Memory B cell (primary cell): ENCODE measurements at regions not wholly inside any gene's neighbourhood (a gene's known extent, or its start where the extent isn't known, plus 50 kb on each side); places are given as distances from the start of the nearest gene placed in this dataset.

ENCODE experiments used
- ATAC-seq: fragments of 150-1000 bp; cut with Tn5 transposase; 2 replicates; pipeline ENCODE4 v1.10.0; 2021; ENCODE audit warnings: low read depth, mild to moderate bottlenecking, moderate library complexity
- DNase-seq, 2 donors: peaks; one replicate each; pipeline ENCODE4 v3.0.0; 2022; ENCODE audit warnings: low spot score in 2 of 2
- H3K27ac Mint-ChIP-seq: one replicate; pipeline ENCODE4 v1.8.0; 2022; ENCODE audit warnings: mild to moderate bottlenecking, moderate library complexity, mixed read lengths
- H3K27me3 Mint-ChIP-seq: one replicate; pipeline ENCODE4 v1.8.0; 2022; ENCODE audit warnings: mixed read lengths
- H3K36me3 Mint-ChIP-seq: one replicate; pipeline ENCODE4 v1.8.0; 2022; ENCODE audit warnings: mild to moderate bottlenecking, mixed read lengths
- H3K4me1 Mint-ChIP-seq: one replicate; pipeline ENCODE4 v1.8.0; 2022; ENCODE audit warnings: mixed read lengths
- H3K4me3 Mint-ChIP-seq: one replicate; pipeline ENCODE4 v1.8.0; 2022; ENCODE audit warnings: mild to moderate bottlenecking, moderate library complexity, mixed read lengths
- H3K9me3 Mint-ChIP-seq: one replicate; pipeline ENCODE4 v1.8.0; 2022; ENCODE audit warnings: mixed read lengths

DNA sequence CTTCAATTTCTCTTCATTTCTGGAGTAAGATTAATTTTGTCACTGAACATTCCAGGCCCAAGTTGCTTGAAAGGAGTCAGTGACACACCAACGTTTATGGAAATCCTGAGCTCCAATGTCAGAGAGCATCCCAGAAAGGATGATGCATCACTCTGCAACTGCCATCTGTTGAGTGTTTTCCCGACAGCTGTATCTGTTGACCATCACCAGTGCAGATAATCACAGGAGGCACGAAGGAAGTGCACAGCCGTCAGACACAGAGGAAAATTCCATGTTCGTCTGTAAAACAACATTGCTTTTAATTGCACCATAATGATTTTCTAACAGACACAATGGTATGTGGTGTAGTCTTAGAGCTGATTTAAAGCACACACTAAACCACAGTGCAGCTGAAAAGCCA is 376.7 kb upstream of the ADGRL2 start:
- Mint-ChIP-seq H3K9me3 (no peaks in the 10 kb centered on the region), H3K4me1 (no peaks in the 10 kb centered on the region), H3K36me3 (no peaks in the 10 kb centered on the region), H3K4me3 (no peak overlapping the region), H3K27ac (no peak overlapping the region), H3K27me3 (no peaks in the 10 kb centered on the region)
- no peak for DNase-seq
- ATAC-seq: no peak

GRCh38 chr1:81420760-81421159 is 380.0 kb upstream of the ADGRL2 start:
- DNase-seq: no peak
- Mint-ChIP-seq H3K27me3 (no peaks in the 10 kb centered on the region), H3K36me3 (no peaks in the 10 kb centered on the region), H3K27ac (no peak overlapping the region), H3K4me1 (no peaks in the 10 kb centered on the region), H3K9me3 (no peaks in the 10 kb centered on the region), H3K4me3 (no peak overlapping the region)
- ATAC-seq: no peak

DNA sequence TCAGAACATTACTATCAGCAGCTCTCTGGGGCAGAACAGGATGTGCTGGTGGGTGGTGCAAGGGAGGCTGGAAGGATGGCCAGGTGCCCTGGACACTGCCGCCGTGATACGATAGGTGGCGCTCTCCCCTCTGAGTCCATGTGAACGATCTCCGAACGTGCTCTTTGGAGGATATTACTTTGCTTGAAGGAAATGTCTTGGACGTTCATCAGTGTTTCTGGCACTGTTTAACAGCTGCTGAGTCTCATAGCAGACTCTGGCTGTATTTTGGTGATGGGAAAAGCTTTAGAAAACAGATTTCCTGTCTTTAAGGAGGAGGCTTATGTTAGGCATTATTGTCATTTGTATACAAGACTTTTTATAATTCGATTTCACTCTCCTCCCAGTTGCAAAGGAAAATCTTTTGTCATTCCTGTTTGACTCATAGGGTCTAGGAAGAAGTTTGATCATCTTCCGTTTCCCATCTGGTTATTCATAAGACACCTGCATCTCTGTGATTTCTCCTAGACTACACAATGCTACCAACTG is 386.2 kb upstream of the ADGRL2 start:
- H3K27me3 Mint-ChIP-seq: no peaks in the 10 kb centered on the region
- peaks cover 7% of the 10 kb centered on the region for H3K4me1 Mint-ChIP-seq
- no peaks in the 10 kb centered on the region for H3K9me3 Mint-ChIP-seq
- H3K36me3 Mint-ChIP-seq: no peaks in the 10 kb centered on the region
- ATAC-seq (no peak), DNase-seq (peak in 1 of 2 donors; percentile 3)
- H3K4me3 Mint-ChIP-seq: no peak overlapping the region
- H3K27ac Mint-ChIP-seq: no peak overlapping the region

DNA sequence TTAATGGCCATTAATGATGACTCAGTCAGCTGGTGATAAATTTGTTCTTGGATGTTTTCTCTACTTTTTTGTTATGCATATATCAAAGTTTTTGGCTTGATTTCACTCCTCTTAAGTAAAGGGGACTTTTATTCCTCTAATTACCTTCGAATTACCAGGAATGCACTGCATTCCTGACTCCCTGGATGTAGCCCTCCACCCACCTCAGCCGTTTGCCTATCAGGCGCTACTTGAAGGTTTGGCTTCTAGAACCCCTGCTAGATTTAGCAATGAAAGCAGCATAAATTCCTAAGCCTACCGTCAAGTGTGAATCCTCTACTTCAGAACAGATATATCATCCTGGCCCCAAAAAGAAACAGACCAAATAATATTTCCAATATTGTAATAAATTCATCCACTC is 387.8 kb upstream of the ADGRL2 start:
- Mint-ChIP-seq H3K4me3 (no peak overlapping the region), H3K4me1 (peaks cover 7% of the 10 kb centered on the region), H3K36me3 (no peaks in the 10 kb centered on the region), H3K9me3 (no peaks in the 10 kb centered on the region), H3K27ac (no peak overlapping the region), H3K27me3 (no peaks in the 10 kb centered on the region)
- DNase-seq (no peak), ATAC-seq (no peak)

DNA sequence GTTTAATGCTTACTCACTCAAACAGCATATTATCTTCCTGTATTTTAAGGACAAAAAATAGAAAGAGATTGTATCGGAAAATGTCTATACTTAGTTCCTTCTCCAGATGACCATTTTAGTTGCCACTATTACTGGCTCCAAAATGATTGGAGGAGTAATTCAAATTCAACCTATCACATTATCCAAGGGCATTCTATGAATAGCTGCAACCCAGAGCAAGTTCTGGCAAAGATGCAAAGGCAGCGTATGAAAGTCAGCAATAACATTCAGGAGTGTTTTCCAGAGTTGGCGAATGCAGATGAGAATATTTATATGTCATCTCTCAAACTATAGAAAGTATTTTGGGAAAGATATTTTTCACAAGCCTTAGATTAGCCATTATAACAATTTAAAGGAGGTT is 389.8 kb upstream of the ADGRL2 start:
- Mint-ChIP-seq H3K36me3 (no peaks in the 10 kb centered on the region), H3K27ac (no peak overlapping the region), H3K27me3 (no peaks in the 10 kb centered on the region), H3K4me3 (no peak overlapping the region), H3K4me1 (peaks cover 7% of the 10 kb centered on the region), H3K9me3 (no peaks in the 10 kb centered on the region)
- ATAC-seq (no peak), DNase-seq (no peak)

- no peak for DNase-seq
- no peaks in the 10 kb centered on the region for H3K36me3 Mint-ChIP-seq
- no peak overlapping the region for H3K4me3 Mint-ChIP-seq
- no peak overlapping the region for H3K27ac Mint-ChIP-seq
- peaks cover 7% of the 10 kb centered on the region for H3K4me1 Mint-ChIP-seq
- H3K27me3 Mint-ChIP-seq: no peaks in the 10 kb centered on the region
- ATAC-seq: no peak
- no peaks in the 10 kb centered on the region for H3K9me3 Mint-ChIP-seq
Measured at GRCh38 chr1:81410351-81410750, 390.4 kb upstream of the ADGRL2 start.

GRCh38 chr1:81409780-81410274 is 390.9 kb upstream of the ADGRL2 start:
- peaks cover 7% of the 10 kb centered on the region for H3K4me1 Mint-ChIP-seq

GRCh38 chr1:81409262-81409661 is 391.5 kb upstream of the ADGRL2 start:
- Mint-ChIP-seq H3K9me3 (no peaks in the 10 kb centered on the region), H3K4me1 (peaks cover 4% of the 10 kb centered on the region), H3K4me3 (no peak overlapping the region), H3K27ac (no peak overlapping the region), H3K36me3 (no peaks in the 10 kb centered on the region), H3K27me3 (no peaks in the 10 kb centered on the region)
- ATAC-seq (no peak), DNase-seq (no peak)

More at GRCh38 chr1:81409780-81410274, 390.9 kb upstream of the ADGRL2 start:
- no peak overlapping the region for H3K27ac Mint-ChIP-seq
- no peak for ATAC-seq
- H3K9me3 Mint-ChIP-seq: no peaks in the 10 kb centered on the region
- no peaks in the 10 kb centered on the region for H3K36me3 Mint-ChIP-seq
- no peak overlapping the region for H3K4me3 Mint-ChIP-seq
- no peaks in the 10 kb centered on the region for H3K27me3 Mint-ChIP-seq
- no peak for DNase-seq

GRCh38 chr1:81408419-81408818 is 392.3 kb upstream of the ADGRL2 start:
- no peak overlapping the region for H3K27ac Mint-ChIP-seq
- no peaks in the 10 kb centered on the region for H3K27me3 Mint-ChIP-seq
- ATAC-seq (no peak), DNase-seq (no peak)
- H3K4me1 Mint-ChIP-seq: peaks cover 4% of the 10 kb centered on the region
- H3K4me3 Mint-ChIP-seq: no peak overlapping the region
- H3K9me3 Mint-ChIP-seq: no peaks in the 10 kb centered on the region
- no peaks in the 10 kb centered on the region for H3K36me3 Mint-ChIP-seq

DNA sequence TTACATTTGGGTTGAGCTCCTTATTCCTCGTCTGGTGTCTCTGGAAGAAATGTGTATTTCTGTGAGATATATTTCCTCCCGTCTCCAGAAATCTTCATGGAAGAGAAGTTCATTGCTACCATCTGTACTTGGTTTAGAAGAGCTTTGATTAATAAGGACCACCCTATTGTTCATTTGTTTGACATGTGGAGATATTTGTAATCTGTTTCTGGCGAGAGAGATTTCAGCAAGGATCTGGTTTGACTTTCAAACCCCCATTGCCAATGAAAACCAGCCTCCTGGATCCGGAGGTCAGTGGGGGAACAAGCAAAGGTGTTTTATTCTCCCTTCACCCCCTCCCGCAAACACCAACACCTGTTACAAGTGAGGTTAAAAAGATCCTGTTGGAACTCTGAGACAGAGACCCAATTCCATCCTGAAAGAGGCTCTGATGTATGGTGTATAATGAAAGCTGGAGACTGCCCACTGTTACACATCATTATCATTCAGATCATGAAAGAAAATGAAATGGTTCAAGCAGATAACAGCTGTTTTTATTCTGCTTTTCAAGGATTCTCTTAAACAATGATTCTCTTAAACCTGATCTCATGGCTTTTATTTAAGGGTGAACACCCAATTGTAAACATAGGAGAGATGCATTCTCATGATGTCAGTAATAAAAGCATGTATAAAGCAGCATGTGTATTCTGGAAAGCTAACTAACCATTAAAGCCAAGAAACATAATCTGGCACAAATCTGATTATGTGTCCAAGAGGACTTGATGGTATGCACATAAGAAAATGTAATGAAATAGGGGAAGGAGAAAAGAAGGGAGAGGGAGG is 393.5 kb upstream of the ADGRL2 start:
- H3K4me1 Mint-ChIP-seq: no peaks in the 10 kb centered on the region
- H3K9me3 Mint-ChIP-seq: no peaks in the 10 kb centered on the region
- H3K36me3 Mint-ChIP-seq: no peaks in the 10 kb centered on the region
- ATAC-seq (no peak), DNase-seq (no peak)
- H3K27me3 Mint-ChIP-seq: no peaks in the 10 kb centered on the region
- no peak overlapping the region for H3K4me3 Mint-ChIP-seq
- H3K27ac Mint-ChIP-seq: no peak overlapping the region

DNA sequence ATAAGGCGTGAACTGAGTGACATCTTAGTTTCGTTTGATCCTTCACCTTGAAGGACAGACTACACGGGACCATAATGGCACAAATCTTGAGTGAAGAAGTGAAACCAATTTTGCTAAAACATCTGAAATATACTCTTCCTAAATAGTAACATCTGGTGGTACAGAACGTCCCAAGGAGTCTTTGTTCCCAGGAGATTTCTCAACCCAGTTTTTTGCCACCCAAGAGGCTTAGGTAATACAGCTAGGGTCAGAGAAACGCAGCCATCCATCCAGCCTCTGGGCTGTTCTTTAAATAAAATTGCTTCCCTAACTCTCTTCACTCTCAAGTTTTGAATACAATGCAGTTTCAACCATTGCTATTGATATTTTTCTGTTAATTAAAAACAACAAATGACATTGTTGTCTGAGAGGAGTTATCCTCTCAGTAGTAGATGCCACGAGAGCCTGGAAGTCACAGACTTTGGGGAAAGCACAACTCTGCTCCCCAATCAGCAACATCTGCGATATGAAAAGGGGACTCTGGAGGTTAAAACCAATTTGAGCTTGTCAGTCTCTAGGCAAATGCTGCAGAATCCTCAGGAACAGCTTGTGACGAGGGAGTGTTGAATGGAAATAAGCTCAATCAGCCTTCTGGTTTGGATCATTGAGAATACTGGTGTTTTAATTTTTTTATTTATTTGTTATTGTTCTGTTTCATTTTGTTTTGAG is 394.3 kb upstream of the ADGRL2 start:
- Mint-ChIP-seq H3K27ac (no peak overlapping the region), H3K4me3 (no peak overlapping the region), H3K36me3 (no peaks in the 10 kb centered on the region), H3K4me1 (no peaks in the 10 kb centered on the region), H3K27me3 (peaks cover 1% of the 10 kb centered on the region), H3K9me3 (peaks cover 2% of the 10 kb centered on the region)
- no peak for ATAC-seq
- no peak for DNase-seq

DNA sequence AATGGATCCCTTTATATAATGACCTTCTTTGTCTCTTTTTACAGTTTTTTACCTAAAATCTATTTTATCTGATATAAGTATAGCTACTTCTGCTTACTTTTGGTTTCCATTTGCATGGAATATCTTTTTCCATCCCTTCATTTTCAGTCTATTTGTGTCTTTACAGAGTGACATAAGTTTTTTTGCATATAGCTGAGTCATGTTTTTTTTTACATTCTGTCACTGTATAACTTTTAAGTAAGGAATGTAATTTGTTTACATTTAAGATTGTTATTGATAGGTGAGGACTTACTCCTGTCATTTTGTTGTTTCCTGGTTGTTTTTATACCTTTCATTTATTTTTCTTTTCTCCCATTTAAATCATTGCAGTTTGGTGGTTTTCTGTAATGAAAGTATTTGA is 402.7 kb upstream of the ADGRL2 start:
- Mint-ChIP-seq H3K27ac (no peak overlapping the region), H3K36me3 (no peaks in the 10 kb centered on the region), H3K27me3 (peaks cover 2% of the 10 kb centered on the region), H3K4me1 (no peaks in the 10 kb centered on the region), H3K4me3 (no peak overlapping the region), H3K9me3 (peaks cover 13% of the 10 kb centered on the region)
- DNase-seq (no peak), ATAC-seq (no peak)

GRCh38 chr1:81392526-81393226 is 408.1 kb upstream of the ADGRL2 start:
- no peaks in the 10 kb centered on the region for H3K4me1 Mint-ChIP-seq
- no peaks in the 10 kb centered on the region for H3K27me3 Mint-ChIP-seq
- no peaks in the 10 kb centered on the region for H3K36me3 Mint-ChIP-seq
- no peak for DNase-seq
- no peak for ATAC-seq
- H3K27ac Mint-ChIP-seq: no peak overlapping the region
- H3K9me3 Mint-ChIP-seq: no peaks in the 10 kb centered on the region
- H3K4me3 Mint-ChIP-seq: no peak overlapping the region
